ENCODE measurements at regions not wholly inside any gene's neighbourhood (a gene's known extent, or its start where the extent isn't known, plus 50 kb on each side); places are given as distances from the start of the nearest gene placed in this dataset.

DNA sequence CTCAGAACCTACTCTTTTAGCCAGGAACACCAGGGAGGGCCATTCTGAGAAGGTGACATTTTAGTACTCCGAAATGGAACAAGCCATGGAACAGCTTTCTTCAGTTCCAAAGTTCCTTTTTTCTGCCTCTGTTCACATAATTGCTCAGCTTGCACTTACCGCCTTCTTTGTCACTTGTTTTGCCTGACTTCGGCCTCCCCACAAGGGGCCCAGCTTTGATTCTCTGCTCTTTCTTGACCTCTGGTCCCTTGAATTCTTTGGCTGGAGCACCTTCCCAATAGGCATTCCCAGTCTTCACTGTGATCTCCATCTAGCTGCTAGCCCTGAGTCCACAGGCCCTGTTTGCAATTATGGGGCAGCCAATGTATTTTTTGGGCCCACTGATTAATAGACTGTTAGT, 51.4 kb upstream of the SLC7A14 start:
- TF ChIP-seq POLR2A (IDR thresholded peaks at IDR 0.05; ENCODE audit: low read depth, low read length): no peak
- TF ChIP-seq, protein P1, sequence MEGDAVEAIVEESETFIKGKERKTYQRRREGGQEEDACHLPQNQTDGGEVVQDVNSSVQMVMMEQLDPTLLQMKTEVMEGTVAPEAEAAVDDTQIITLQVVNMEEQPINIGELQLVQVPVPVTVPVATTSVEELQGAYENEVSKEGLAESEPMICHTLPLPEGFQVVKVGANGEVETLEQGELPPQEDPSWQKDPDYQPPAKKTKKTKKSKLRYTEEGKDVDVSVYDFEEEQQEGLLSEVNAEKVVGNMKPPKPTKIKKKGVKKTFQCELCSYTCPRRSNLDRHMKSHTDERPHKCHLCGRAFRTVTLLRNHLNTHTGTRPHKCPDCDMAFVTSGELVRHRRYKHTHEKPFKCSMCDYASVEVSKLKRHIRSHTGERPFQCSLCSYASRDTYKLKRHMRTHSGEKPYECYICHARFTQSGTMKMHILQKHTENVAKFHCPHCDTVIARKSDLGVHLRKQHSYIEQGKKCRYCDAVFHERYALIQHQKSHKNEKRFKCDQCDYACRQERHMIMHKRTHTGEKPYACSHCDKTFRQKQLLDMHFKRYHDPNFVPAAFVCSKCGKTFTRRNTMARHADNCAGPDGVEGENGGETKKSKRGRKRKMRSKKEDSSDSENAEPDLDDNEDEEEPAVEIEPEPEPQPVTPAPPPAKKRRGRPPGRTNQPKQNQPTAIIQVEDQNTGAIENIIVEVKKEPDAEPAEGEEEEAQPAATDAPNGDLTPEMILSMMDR (IDR thresholded peaks at IDR 0.05; ENCODE audit: extremely low read depth in 1 of 2, insufficient read depth in 1 of 2, low read depth in 1 of 2, low read length in 2 of 2): no peak
- no peak for TF ChIP-seq EZH2 (IDR thresholded peaks at IDR 0.05; ENCODE audit: borderline replicate concordance, low read depth, low read length, severe bottlenecking)
- TF ChIP-seq, protein P2, sequence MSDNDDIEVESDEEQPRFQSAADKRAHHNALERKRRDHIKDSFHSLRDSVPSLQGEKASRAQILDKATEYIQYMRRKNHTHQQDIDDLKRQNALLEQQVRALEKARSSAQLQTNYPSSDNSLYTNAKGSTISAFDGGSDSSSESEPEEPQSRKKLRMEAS (IDR thresholded peaks at IDR 0.05; ENCODE audit: insufficient read depth, insufficient read length): no peak
- no peak for TF ChIP-seq MYC (IDR thresholded peaks at IDR 0.05; ENCODE audit: low read depth, low read length)
- no peak for TF ChIP-seq FOS (IDR thresholded peaks at IDR 0.05; ENCODE audit: borderline replicate concordance, insufficient read depth, low read length)
- TF ChIP-seq POLR2AphosphoS5 (IDR thresholded peaks at IDR 0.05; ENCODE audit: insufficient read depth, low read depth, low read length): no peak
